CD4-positive, CD25-positive, alpha-beta regulatory T cell (primary cell): ENCODE measurements at regions not wholly inside any gene's neighbourhood (a gene's known extent, or its start where the extent isn't known, plus 50 kb on each side); places are given as distances from the start of the nearest gene placed in this dataset.
"Not testable (repeated sequence)": the region's sequence is repeated elsewhere in the genome, so short reads cannot be mapped to it uniquely, and the experiment has no call there.

Source experiments
- ATAC-seq, 2 donors: fragments of 150-1000 bp; cut with Tn5 transposase; one replicate each; pipeline ENCODE4 v1.10.0; 2021; ENCODE audit warnings: low read depth in 2 of 2, moderate number of reproducible peaks in 2 of 2, moderate library complexity in 1 of 2
- DNase-seq, 3 donors: peaks; one replicate each; pipeline versions ENCODE4 v3.0.0 to v3.0.0-alpha.2; 2012 to 2022; ENCODE audit warnings: mixed read lengths in 1 of 3
- H3K27ac ChIP-seq: one replicate; pipeline ENCODE4 v1.7.0; 2013; ENCODE audit warnings: mild to moderate bottlenecking, low read length; ENCODE audit not compliant: insufficient read depth, poor library complexity, severe bottlenecking
- H3K27me3 ChIP-seq: one replicate; pipeline ENCODE4 v1.7.0; 2013; ENCODE audit warnings: low read length; ENCODE audit not compliant: control insufficient read depth, insufficient read depth
- H3K36me3 ChIP-seq: one replicate; pipeline ENCODE4 v1.7.0; 2013; ENCODE audit warnings: mild to moderate bottlenecking, low read length, moderate library complexity; ENCODE audit not compliant: control insufficient read depth, insufficient read depth
- H3K4me1 ChIP-seq: 2 replicates; pipeline ENCODE4 v1.7.0; 2013; ENCODE audit warnings: mild to moderate bottlenecking, low read length; ENCODE audit not compliant: insufficient read depth, control insufficient read depth, poor library complexity, severe bottlenecking
- H3K4me3 ChIP-seq: one replicate; pipeline ENCODE4 v1.7.0; 2013; ENCODE audit warnings: low read depth, mild to moderate bottlenecking, low read length, moderate library complexity
- H3K9me3 ChIP-seq, 2 experiments: 1 replicate in 1 of 2; 2 replicates in 1 of 2; pipeline ENCODE4 v1.7.0; 2013; ENCODE audit warnings: low read length in 2 of 2, mild to moderate bottlenecking in 1 of 2, moderate library complexity in 1 of 2; ENCODE audit not compliant: control insufficient read depth in 2 of 2
- H3K27ac Mint-ChIP-seq, 3 donors: one replicate each; pipeline ENCODE4 v1.8.0; 2020 to 2022; ENCODE audit warnings: mild to moderate bottlenecking in 3 of 3, mixed read lengths in 3 of 3, moderate library complexity in 2 of 3
- H3K27me3 Mint-ChIP-seq: one replicate; pipeline ENCODE4 v1.8.0; 2022; ENCODE audit warnings: mild to moderate bottlenecking, mixed read lengths
- H3K36me3 Mint-ChIP-seq: one replicate; pipeline ENCODE4 v1.8.0; 2020; ENCODE audit warnings: mixed read lengths
- H3K4me1 Mint-ChIP-seq, 4 donors: one replicate each; pipeline ENCODE4 v1.8.0; 2020 to 2022; ENCODE audit warnings: mixed read lengths in 4 of 4, mild to moderate bottlenecking in 1 of 4
- H3K4me3 Mint-ChIP-seq, 4 donors: one replicate each; pipeline ENCODE4 v1.8.0; 2020 to 2022; ENCODE audit warnings: mild to moderate bottlenecking in 4 of 4, mixed read lengths in 4 of 4, moderate library complexity in 3 of 4
- H3K9me3 Mint-ChIP-seq, 7 donors: one replicate each; pipeline ENCODE4 v1.8.0; 2020 to 2022; ENCODE audit warnings: mixed read lengths in 7 of 7, mild to moderate bottlenecking in 3 of 7, moderate library complexity in 2 of 7

DNA sequence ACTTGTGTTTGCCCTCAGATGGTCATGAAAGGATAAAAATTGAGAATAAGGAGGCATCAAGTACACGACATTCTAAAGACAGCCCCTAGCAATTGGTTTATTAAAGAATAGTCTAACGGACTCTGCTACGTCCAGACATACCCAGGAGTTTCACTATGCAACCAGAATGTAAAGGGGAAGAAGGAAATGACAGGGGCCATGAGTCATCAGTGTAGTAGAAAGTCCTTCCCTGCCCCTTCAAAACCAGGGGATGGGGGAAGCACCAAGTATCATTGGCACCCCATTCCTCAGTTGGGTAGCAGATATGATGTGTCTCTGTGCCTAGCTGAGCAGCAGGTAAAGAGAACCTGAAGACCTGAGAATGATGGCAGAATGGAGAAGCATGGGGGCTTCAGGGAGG lies 367.4 kb downstream of the IL20RB start:
- Histone ChIP-seq H3K36me3 (no peaks in the 10 kb centered on the region), H3K9me3 (no peaks in the 10 kb centered on the region), H3K27ac (no peak overlapping the region), H3K27me3 (no peaks in the 10 kb centered on the region), H3K4me1 (no peaks in the 10 kb centered on the region), H3K4me3 (no peak overlapping the region)
- Mint-ChIP-seq H3K4me3 (no peak overlapping the region), H3K27me3 (no peaks in the 10 kb centered on the region), H3K27ac (no peak overlapping the region), H3K4me1 (no peaks in the 10 kb centered on the region), H3K36me3 (no peaks in the 10 kb centered on the region), H3K9me3 (peaks cover 0 to 15% (median 2%) of the 10 kb centered on the region in 7 donors)
- DNase-seq (no peak), ATAC-seq (no peak)

DNA sequence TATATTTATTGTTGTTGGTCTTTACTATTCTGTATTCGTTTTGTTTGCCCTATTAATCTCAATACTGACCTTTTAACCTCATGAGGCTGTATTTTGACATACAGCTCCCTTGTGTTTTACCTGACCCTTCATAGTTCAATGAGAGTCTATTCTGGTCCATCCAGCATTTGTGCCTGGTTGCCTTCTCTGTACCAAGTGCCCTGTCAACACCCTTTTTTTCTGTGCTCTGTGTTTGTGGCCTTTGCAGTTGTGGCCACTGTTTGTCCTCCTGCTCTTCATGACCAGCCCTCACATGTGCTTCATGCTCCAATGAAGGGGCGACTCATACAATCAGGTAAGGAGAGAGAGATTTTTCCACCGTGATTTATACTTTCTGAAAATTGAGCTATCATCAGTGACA lies 368.2 kb downstream of the IL20RB start:
- no peaks in the 10 kb centered on the region for H3K9me3 ChIP-seq
- H3K27me3 ChIP-seq = no peaks in the 10 kb centered on the region
- Mint-ChIP-seq H3K36me3 (no peaks in the 10 kb centered on the region), H3K9me3 (peaks cover 0 to 17% (median 3%) of the 10 kb centered on the region in 7 donors), H3K27ac (no peak overlapping the region), H3K27me3 (no peaks in the 10 kb centered on the region), H3K4me3 (no peak overlapping the region), H3K4me1 (no peaks in the 10 kb centered on the region)
- no peak for DNase-seq
- H3K27ac ChIP-seq = no peak overlapping the region
- ATAC-seq = no peak
- H3K36me3 ChIP-seq = no peaks in the 10 kb centered on the region
- H3K4me1 ChIP-seq = no peaks in the 10 kb centered on the region
- H3K4me3 ChIP-seq = no peak overlapping the region

GRCh38 chr3:137329594-137329993 lies 371.8 kb downstream of the IL20RB start:
- H3K9me3 Mint-ChIP-seq = peaks cover 0 to 12% (median 4%) of the 10 kb centered on the region in 7 donors
- no peaks in the 10 kb centered on the region for H3K36me3 Mint-ChIP-seq
- no peaks in the 10 kb centered on the region for H3K27me3 ChIP-seq
- no peak for DNase-seq
- no peak overlapping the region for H3K4me3 ChIP-seq
- no peaks in the 10 kb centered on the region for H3K36me3 ChIP-seq
- H3K27ac ChIP-seq = no peak overlapping the region
- H3K4me1 Mint-ChIP-seq = no peaks in the 10 kb centered on the region
- H3K27ac Mint-ChIP-seq = no peak overlapping the region
- peak overlapping the region in 1 of 4 donors; percentile 24 for H3K4me3 Mint-ChIP-seq
- no peaks in the 10 kb centered on the region for H3K4me1 ChIP-seq
- no peaks in the 10 kb centered on the region for H3K9me3 ChIP-seq
- H3K27me3 Mint-ChIP-seq = no peaks in the 10 kb centered on the region
- no peak for ATAC-seq

DNA sequence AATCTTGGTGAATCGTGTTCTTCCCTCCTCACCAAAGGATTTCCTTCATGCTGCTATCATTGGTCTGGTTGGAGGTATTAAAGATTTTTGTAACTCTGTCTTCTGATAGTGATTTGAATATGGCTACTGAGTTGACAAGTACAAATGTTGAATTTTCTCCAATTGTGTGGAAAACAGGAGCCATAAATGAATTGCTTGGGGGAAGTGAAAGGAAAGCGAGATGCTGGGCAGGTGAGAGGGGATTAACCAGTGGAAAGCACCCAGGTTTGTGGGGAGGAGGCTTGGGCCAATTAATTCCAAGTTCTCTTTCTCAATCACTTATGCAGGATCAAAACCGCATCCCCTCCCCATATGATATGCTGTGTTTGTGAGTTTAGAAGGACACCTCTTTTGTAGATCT lies 372.5 kb downstream of the IL20RB start:
- peaks cover 0 to 11% (median 3%) of the 10 kb centered on the region in 7 donors for H3K9me3 Mint-ChIP-seq
- no peaks in the 10 kb centered on the region for H3K4me1 Mint-ChIP-seq
- DNase-seq (no peak), ATAC-seq (no peak)
- Histone ChIP-seq H3K27me3 (no peaks in the 10 kb centered on the region), H3K9me3 (no peaks in the 10 kb centered on the region), H3K4me3 (no peak overlapping the region), H3K36me3 (no peaks in the 10 kb centered on the region), H3K4me1 (no peaks in the 10 kb centered on the region), H3K27ac (no peak overlapping the region)
- no peak overlapping the region for H3K4me3 Mint-ChIP-seq
- H3K27me3 Mint-ChIP-seq = no peaks in the 10 kb centered on the region
- no peak overlapping the region for H3K27ac Mint-ChIP-seq
- no peaks in the 10 kb centered on the region for H3K36me3 Mint-ChIP-seq

- no peak for DNase-seq
- H3K27ac Mint-ChIP-seq = no peak overlapping the region
- Histone ChIP-seq H3K27ac (no peak overlapping the region), H3K4me1 (no peaks in the 10 kb centered on the region), H3K9me3 (no peaks in the 10 kb centered on the region), H3K27me3 (no peaks in the 10 kb centered on the region), H3K4me3 (no peak overlapping the region), H3K36me3 (no peaks in the 10 kb centered on the region)
- ATAC-seq = no peak
- H3K4me3 Mint-ChIP-seq = no peak overlapping the region
- H3K27me3 Mint-ChIP-seq = no peaks in the 10 kb centered on the region
- no peaks in the 10 kb centered on the region for H3K36me3 Mint-ChIP-seq
- H3K9me3 Mint-ChIP-seq = peaks cover 0 to 12% (median 3%) of the 10 kb centered on the region in 7 donors
- no peaks in the 10 kb centered on the region for H3K4me1 Mint-ChIP-seq
These were observed 374.5 kb downstream of the IL20RB start for GRCh38 chr3:137332297-137332696.

- DNase-seq = no peak
- H3K4me1 ChIP-seq = no peaks in the 10 kb centered on the region
- Mint-ChIP-seq H3K4me3 (no peak overlapping the region), H3K27me3 (no peaks in the 10 kb centered on the region), H3K9me3 (peaks cover 0 to 20% (median 10%) of the 10 kb centered on the region in 7 donors), H3K36me3 (no peaks in the 10 kb centered on the region), H3K27ac (no peak overlapping the region), H3K4me1 (no peaks in the 10 kb centered on the region)
- no peak overlapping the region for H3K27ac ChIP-seq
- no peak for ATAC-seq
- H3K36me3 ChIP-seq = no peaks in the 10 kb centered on the region
- H3K4me3 ChIP-seq = no peak overlapping the region
- no peaks in the 10 kb centered on the region for H3K27me3 ChIP-seq
- peaks cover 0 to 11% of the 10 kb centered on the region in 2 experiments for H3K9me3 ChIP-seq
These were observed 377.7 kb downstream of the IL20RB start for GRCh38 chr3:137335478-137335877.

GRCh38 chr3:137338400-137338799 lies 380.6 kb downstream of the IL20RB start:
- not testable (repeated sequence) for H3K27me3 ChIP-seq, H3K36me3 Mint-ChIP-seq, H3K27me3 Mint-ChIP-seq, H3K4me3 ChIP-seq, ATAC-seq, H3K4me1 Mint-ChIP-seq, H3K27ac ChIP-seq, H3K27ac Mint-ChIP-seq, H3K4me3 Mint-ChIP-seq, H3K4me1 ChIP-seq, H3K36me3 ChIP-seq, DNase-seq
- peaks cover 0 to 11% of the 10 kb centered on the region in 2 experiments for H3K9me3 ChIP-seq
- peaks cover 0 to 15% (median 14%) of the 10 kb centered on the region in 7 donors for H3K9me3 Mint-ChIP-seq

GRCh38 chr3:137343283-137343682 lies 385.5 kb downstream of the IL20RB start:
- H3K9me3 Mint-ChIP-seq = peaks cover 0 to 11% (median 5%) of the 10 kb centered on the region in 7 donors
- Histone ChIP-seq H3K4me3 (no peak overlapping the region), H3K27me3 (no peaks in the 10 kb centered on the region), H3K36me3 (no peaks in the 10 kb centered on the region), H3K27ac (no peak overlapping the region), H3K9me3 (peaks cover 0 to 10% of the 10 kb centered on the region in 2 experiments), H3K4me1 (no peaks in the 10 kb centered on the region)
- H3K27me3 Mint-ChIP-seq = no peaks in the 10 kb centered on the region
- ATAC-seq (no peak), DNase-seq (no peak)
- no peaks in the 10 kb centered on the region for H3K4me1 Mint-ChIP-seq
- H3K4me3 Mint-ChIP-seq = no peak overlapping the region
- no peaks in the 10 kb centered on the region for H3K36me3 Mint-ChIP-seq
- no peak overlapping the region for H3K27ac Mint-ChIP-seq
